Stimulated activated CD8-positive, alpha-beta memory T cell treated with anti-CD3 and anti-CD28 coated beads, Interleukin-15, amount 100 ng/mL, for 48 hours (primary cell): ENCODE measurements at regions not wholly inside any gene's neighbourhood (a gene's known extent, or its start where the extent isn't known, plus 50 kb on each side); places are given as distances from the start of the nearest gene placed in this dataset.
"Not testable (repeated sequence)": the region's sequence is repeated elsewhere in the genome, so short reads cannot be mapped to it uniquely, and the experiment has no call there.

ENCODE experiments used
- DNase-seq, 2 donors: peaks; one replicate each; pipeline ENCODE4 v3.0.0-alpha.2; 2020; ENCODE audit warnings: low read depth in 2 of 2

DNA sequence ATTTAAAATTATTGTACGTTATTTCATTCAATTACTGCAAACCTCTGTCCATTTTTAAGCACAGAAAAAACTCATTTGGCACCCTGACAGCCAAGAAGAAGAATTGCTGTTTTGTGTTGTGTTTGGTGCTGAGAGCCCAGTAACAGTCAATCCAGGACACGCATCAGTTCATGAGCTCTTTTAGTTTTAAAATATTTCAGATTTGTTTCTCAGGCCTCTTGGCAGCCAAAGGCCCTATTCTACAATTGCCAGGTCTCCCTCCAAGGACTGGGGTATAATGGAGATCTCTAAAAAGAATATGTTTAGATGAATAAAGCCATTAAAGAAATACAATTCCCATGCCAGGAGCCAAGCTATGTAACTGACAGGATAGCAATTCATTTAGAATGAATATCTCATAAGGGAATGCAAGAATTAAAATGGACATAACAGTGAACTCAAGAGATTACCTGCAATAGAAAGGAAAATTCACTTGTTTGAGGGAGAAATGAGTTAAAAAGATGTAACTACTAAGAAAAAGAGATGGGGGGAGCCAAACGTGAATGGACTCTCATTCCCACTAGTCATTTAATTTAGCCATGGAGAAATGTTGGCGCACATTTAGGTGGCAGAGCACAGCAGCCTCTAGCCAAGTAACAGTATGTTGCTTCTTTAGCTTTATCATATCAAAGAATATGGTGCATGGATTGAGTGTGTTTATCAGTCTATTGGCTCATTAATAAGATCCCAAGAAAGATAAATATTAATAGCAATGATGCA, 140.6 kb upstream of the PELI2 start:
- DNase-seq = no peak

DNA sequence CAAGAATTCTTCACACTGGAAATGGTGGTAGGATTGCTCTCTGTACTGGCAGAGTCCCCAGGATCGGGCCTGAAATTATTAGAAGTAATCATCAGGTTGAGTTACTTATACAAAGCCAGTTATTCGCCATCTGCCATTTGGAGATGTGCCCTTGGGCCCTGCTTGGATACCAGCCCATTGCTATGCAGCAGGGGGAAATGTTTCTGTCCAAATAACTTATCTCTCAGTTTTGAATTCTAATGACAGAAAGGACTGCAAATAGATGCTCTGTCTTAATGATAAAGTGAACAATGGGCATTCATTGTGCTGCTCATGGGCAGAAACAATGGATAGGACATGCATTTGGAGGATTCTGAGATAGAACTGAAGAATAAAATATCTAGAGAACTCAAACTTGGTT, 139.1 kb upstream of the PELI2 start:
- DNase-seq = no peak

DNA sequence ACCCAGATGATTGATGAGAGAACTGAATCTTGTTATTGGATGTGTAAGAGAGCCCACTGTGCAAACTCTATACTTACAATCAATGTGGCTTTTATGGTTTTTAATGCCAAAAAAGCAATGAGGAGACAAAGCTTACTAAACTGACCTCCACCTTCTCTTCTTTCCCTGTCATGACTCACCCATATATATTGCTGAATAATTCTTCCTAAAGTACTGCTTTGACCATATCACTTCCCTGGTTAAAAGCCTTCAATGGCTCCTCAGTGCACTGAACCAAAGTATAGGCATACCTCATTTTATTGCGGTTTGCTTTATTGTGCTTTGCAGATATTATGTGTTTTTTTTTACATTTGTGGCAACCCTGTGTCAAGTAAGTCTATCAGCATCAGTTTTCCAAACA, 138.4 kb upstream of the PELI2 start:
- no peak for DNase-seq

DNA sequence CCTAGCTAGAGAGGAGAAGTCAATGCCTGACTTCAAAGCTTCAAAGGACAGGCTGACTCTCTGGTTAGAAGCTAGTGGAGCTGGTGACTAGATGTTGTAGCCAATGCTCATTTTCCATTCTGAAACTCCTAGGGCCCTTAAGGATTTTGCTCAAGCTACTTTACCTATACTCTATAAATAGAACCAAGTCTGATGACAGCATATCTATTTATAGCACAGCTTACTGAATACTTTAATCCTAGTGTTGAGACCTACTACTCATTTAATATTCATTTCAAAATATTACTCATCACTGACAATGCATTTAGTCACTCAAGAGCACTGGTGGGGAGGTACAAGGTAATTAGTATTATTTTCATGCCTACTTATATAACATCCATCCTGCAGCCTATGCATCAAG, 137.2 kb upstream of the PELI2 start:
- DNase-seq = no peak

DNA sequence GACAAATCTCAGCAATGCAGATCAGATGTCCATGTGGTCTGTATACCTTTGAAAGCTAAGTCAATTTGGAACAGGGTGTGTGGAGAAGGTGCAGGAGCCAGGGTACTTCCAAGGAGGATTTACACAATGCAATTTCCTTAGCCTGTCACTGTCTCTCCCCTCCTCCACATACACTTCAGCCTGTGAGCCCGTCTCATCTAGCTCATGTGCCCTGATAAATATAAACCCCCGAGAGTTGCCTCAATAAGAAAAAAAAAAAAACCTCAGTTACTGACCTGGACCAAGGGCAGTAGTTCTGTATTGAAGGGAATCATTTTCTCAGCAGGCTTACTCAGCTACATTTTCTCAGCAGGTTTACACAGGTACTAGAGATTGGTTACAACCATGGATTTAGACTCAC, 132.1 kb upstream of the PELI2 start:
- no peak for DNase-seq

DNA sequence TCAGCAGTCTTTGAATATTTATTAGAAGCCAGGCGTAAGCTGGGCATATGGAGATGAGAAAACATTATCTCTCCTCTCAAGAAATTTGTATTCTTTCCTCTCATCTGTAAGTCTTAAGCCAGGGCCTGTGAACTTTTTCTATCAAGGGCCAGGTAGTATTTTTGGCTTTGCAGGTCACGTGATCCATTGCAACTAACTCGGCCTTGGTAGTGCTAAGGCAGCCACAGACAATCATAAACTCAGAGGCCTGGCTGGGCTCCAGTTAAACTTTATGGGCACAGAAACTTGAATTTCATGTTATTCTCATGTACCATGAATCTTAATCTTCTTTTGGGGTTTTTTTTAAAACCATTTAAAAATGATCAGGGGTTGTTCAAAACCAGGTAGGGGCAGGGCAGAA, 117.4 kb upstream of the PELI2 start:
- DNase-seq = no peak

DNA sequence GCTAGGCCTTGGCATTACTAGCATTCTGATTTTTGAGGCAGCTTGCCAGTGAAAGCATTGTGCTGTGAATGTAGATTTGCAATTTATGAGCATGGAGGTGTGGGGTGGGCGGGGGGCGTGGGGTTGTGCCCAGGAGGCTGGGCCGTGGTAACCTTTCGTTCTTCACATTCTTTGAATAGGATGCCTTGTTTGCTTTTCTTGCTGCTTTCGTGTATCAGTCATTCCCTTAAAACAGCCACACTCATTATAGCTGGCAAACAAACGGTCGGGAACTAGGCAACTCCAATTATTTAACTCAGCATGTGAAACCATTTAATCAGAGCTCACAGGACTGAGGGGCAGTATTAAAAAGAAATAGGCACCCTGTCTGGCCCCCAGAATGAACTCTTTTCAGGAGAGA, 115.9 kb upstream of the PELI2 start:
- DNase-seq = no peak

DNA sequence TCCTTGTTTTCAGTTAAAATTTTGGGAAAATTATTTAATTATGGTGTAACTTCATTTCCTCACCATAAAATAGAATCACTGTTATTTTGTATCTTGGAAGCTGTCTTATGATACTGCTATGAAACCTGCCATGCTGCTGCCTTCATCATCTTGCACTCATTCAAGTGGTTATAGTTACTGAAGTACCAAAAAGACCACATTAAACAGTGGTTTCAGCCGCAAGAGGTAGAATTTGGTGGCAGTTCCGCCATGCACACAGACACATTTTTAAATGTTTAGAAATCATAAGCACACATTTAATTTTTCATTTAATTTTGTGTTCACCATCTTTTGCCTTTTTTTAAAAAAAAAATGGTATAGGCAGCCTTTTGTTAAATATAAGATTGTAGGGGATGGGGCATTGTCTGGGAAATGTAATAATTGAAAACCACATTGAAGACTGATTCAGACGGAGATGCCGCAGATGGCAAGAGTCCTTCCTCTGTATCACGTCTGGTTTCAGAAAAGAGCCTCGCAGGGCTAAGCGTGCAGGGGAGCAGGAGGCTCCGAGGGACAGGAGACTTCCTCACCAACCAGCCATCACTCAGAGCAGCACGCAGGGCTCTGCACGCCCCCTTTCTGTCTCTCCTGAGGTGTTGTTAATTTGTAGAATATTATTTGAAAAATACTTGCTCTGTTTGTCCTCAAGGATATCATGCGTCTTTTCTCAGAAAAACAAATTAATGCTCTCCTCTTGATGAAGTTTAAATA, 115.2 kb upstream of the PELI2 start:
- DNase-seq = peak; percentile 35 to 46

DNA sequence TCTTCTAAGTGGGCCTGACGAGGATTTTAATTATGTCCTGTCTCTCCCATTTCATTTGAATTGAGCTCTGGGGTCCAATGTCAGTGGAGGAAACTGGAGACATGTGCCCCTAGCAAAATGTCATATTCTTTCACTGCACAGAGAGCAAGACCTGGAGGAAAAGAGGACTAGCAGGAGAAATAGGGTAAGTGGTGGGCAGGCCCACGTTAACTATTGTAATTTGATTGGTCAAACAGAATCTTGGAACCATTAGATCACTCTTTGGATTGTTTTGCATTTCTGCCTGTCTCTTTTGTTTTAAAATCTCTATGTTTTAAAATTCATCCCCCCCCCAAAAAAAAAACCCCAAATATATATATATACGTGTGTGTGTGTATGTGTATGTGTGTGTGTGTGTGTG, 113.9 kb upstream of the PELI2 start:
- DNase-seq = no peak

GRCh38 chr14:56004786-56005185, 113.4 kb upstream of the PELI2 start:
- DNase-seq = no peak

- DNase-seq = no peak
Observed at GRCh38 chr14:56005191-56006053, 112.8 kb upstream of the PELI2 start.

- DNase-seq = not testable (repeated sequence)
Observed at GRCh38 chr14:56007491-56007890, 110.7 kb upstream of the PELI2 start.

DNA sequence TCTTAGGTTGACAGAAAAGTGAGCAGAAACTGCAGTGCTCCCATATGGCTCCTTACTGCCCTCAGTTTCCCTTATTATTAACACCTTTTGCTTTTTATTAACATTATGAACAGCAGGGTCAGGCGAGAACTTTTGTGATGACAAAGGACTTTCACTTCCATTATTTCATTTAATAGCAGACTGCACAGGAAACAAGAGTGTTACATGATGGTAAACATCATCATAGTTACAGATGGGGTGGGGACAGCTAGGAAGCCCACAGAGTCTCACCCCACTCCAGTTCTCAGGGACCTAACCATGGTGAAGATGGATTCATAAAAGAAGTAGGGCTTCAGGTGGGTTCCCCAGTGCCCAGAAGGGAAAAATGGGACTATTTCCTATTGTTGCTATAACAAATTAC, 110.1 kb upstream of the PELI2 start:
- DNase-seq = no peak

DNA sequence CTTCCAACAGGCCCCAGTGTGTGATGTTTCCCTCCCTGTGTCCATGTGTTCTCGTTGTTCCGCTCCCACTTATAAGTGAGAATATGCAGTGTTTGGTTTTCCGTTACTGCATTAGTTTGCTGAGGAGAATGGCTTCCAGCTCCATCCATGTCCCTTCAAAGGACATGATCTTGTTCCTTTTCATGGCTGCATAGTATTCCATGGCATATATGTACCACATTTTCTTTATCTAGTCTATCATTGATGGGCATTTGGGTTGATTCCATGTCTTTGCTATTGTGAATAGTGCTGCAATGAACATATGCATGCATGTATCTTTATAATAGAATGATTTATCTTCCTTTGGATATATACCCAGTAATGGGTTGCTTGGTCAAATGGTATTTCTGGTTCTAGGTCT, 109.5 kb upstream of the PELI2 start:
- DNase-seq = not testable (repeated sequence)

GRCh38 chr14:56023661-56024081, 94.5 kb upstream of the PELI2 start:
- DNase-seq = no peak

DNA sequence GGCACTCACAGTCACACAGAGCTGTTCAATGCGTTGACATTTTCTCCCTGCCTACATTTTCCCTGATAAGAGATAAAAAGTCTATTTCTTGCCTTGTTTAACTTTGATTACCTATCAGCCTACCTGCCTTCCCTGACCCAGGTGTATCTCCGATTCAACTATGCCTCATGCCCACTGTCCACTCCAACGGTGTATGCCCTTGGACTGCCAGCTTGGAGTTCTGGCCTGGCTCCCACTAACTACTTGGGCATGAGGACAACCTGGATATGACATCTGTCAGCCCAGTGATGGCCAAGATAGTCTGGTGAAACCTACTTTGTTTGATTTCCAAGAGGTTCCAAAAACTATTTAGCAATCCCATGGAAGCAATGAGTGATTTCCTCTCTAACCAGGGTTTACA, 93.0 kb upstream of the PELI2 start:
- DNase-seq = no peak

- DNase-seq = no peak
Observed at GRCh38 chr14:56026506-56026905, 91.7 kb upstream of the PELI2 start.

DNA sequence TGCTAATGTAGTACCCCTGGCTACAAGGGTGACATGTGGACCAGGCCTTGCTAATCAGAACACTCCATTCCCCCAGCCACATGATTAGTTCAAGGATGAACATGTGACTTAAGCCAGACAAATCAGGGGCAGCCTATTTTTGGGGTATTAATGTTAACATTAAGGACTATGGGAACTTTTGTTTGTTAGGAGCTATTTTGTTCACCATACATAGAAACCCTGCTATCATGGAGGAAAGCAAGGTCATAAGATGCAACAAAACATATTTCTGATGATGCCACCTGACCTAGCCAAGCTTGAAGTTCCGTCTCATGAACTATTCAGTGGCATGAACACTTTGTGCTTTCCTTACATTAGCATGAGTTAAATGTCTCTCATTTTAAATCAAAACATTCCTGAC, 90.8 kb upstream of the PELI2 start:
- no peak for DNase-seq

- no peak for DNase-seq
Observed at GRCh38 chr14:56027916-56028712, 90.1 kb upstream of the PELI2 start.

- no peak for DNase-seq
Observed at GRCh38 chr14:56036353-56036752, 81.9 kb upstream of the PELI2 start.

DNA sequence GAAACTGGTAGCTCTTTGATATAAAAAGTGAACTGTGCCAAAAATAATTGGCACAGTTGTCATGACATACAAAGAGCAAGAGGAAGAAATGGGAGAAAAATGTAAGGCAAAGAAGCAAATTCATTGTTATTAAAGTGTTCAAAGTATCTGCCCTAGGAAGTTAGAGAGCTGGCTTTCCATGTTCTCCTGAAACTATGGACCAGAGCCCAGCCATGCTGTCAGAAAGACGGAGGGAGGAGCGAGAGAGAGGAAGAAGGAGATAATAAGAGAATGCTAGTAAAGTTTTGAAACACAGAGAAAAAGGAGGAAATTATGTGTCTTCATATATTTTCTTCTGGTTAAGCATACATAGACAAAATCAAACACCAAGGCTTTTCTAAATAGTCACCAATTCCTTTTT, 78.1 kb upstream of the PELI2 start:
- DNase-seq = no peak

GRCh38 chr14:56044196-56044595, 74.0 kb upstream of the PELI2 start:
- DNase-seq = no peak
